H54 (cell line): ENCODE measurements at regions not wholly inside any gene's neighbourhood (a gene's known extent, or its start where the extent isn't known, plus 50 kb on each side); places are given as distances from the start of the nearest gene placed in this dataset.

Experiments
- DNase-seq: peaks from one replicate; pipeline ENCODE4 v3.0.0; 2011; ENCODE audit warnings: low spot score, mixed read lengths; ENCODE audit not compliant: insufficient read length
- FAIRE-seq: peaks from 3 replicates; lab custom pipeline; 2011; peaks lifted over from hg19 to GRCh38; lab: Jason Lieb, UNC
- POLR2A ChIP-seq: IDR thresholded peaks from 2 replicates; pipeline ENCODE4 v1.6.1; 2011; ENCODE audit warnings: low read depth, mild to moderate bottlenecking, low read length

DNA sequence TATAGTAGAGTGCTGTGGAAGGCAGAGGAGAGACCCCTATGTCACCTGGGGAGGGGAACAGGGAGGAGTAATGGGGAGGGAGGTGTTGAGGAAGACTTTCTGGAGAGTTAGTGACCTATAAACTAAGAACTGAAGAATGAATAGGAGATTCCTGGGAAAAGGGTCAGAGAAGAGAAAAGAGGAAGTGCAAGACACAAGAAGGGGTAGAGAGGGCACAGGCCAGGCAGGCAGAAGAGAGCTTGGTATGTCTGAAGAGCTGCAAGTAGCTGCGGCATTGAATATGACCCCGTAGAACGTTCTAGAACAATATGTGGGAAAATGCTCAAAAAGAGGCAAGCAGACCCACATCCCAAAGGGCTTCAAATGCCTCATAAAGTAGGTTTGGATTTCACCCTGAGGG lies 361.2 kb downstream of the PRDM2 start:
- no peak for TF ChIP-seq POLR2A

DNA sequence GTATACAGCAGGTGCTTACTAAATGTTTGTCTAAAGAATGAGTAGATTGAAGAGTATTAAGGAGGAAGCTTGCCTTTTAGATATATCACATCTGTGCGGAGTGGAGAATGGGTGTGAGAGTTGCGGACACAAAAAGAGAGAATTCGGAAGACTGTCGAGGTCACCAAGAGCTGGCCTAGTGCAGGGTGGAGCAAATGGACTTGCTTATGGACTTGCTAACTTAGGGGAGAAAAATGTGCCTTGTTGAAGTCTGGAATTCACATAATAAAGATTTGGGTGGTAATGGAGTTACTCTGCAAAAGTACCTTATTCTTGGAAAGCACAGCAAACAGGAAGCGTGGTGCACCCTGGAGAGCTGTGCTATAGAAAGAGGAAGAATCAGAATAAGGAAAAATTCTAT lies 361.7 kb downstream of the PRDM2 start:
- FAIRE-seq (no peak), DNase-seq (no peak)
- no peak for TF ChIP-seq POLR2A

More for the DNA sequence above, 361.2 kb downstream of the PRDM2 start:
- no peak for FAIRE-seq
- DNase-seq: no peak

DNA sequence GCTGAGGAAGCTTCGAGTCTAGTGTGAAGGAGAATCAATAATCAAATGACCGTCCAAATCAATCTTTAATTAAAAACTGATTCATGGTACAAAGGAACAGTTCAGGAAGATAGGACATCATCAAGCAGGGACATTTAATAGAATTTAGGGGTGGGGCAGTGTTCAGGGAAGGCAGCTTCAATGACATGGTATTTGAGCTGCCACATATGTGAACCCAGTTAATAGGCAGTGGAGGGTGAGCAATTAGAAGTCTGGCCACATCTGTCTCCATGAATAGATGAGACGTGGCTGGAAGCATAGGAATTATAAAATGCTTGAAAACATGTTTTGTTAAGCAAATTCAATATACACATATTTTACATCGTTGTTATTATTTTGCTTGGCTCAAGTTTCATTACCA lies 362.7 kb downstream of the PRDM2 start:
- no peak for FAIRE-seq
- TF ChIP-seq POLR2A: no peak

GRCh38 chr1:14064649-14065442 lies 364.9 kb downstream of the PRDM2 start:
- FAIRE-seq (no peak), DNase-seq (no peak)
- TF ChIP-seq POLR2A: no peak

More for the DNA sequence above, 362.7 kb downstream of the PRDM2 start:
- DNase-seq: no peak

DNA sequence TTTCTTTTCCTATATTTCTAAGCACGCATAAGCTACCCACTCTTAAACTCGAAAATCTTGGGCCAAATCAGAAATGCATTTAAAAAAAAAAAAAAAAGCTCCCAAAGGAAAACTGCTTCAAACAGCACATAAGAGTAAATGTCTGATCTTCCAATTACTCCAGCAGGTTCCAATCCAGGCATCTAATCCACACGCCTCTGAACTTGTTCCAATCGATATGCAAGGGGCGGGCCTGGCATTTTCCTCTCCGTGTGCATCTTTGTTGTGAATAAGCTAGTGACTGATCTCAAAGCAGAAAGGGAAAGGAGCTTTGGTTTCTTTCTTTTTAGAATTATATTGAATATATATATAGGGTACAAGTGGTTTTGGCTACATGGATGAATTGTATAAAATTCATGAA lies 365.5 kb downstream of the PRDM2 start:
- TF ChIP-seq POLR2A: no peak
- FAIRE-seq (no peak), DNase-seq (no peak)

DNA sequence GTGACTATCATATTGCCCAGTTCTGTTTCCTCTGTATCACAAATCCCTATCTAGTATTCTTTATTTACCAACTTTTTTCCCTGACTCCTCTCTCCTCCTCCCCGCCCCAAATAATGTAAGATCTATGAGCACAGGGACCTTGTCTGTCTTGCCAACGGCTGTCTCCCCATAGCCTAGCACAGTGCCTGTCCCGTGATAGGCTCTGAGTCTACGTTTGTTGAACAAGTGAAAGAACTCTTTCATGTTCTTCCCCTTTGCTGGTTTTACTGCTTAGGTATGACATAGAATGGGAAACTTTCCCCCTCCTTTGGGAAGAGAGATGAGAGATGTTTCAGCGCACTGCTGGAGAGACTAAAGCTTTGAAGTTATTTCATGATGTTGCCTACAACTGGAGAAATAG lies 367.0 kb downstream of the PRDM2 start:
- no peak for DNase-seq
- TF ChIP-seq POLR2A: no peak
- no peak for FAIRE-seq

DNA sequence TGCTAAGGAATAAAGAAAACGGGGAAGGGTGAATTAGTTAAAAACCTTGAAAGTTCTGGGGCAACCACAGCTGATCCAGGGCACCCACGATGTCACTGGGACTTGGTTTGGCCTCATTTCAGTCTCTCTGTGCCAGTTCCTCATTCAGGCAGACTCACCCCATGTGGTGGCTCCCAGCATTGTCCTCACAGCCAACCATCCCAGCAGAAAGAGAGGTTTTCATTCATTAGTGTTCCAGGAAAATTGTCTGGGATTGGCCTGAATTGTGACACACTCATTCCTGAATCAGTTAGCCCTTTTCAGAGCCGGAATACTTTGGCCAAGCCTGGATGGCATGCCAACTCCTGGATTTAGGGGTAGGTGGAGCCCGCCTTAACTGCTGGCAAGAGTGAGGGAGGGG lies 367.7 kb downstream of the PRDM2 start:
- FAIRE-seq: no peak
- TF ChIP-seq POLR2A: no peak
- no peak for DNase-seq

DNA sequence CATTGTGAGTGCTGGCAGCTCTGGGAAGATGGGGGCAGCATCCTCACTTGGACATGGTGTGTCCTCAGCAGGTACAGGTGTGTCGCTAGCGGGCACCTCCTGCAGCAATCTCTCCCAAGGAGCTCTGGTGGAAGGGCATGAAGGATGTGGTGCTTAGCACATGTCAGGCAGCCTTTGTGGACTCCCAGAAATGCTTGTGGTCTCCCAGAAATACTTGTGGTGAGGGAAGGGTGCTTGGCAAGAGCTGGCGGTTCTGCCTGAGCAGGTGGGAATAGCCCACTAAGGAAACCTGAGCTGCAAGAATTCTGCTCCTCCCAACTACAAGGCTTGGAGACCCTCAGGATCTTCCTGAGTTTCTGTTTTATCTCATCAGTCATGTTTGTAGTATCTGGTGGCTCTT lies 371.6 kb downstream of the PRDM2 start:
- TF ChIP-seq POLR2A: no peak
- FAIRE-seq: no peak
- no peak for DNase-seq

GRCh38 chr1:14080653-14081052 lies 380.7 kb downstream of the PRDM2 start:
- DNase-seq: no peak
- no peak for TF ChIP-seq POLR2A
- FAIRE-seq: no peak

- DNase-seq (no peak), FAIRE-seq (no peak)
- TF ChIP-seq POLR2A: no peak
Measured at GRCh38 chr1:14082331-14082730, 382.3 kb downstream of the PRDM2 start.

GRCh38 chr1:14083277-14083676 lies 383.3 kb downstream of the PRDM2 start:
- FAIRE-seq: no peak
- DNase-seq: no peak
- no peak for TF ChIP-seq POLR2A

- DNase-seq (no peak), FAIRE-seq (no peak)
- TF ChIP-seq POLR2A: no peak
Measured at GRCh38 chr1:14083706-14084105, 383.7 kb downstream of the PRDM2 start.

- DNase-seq (no peak), FAIRE-seq (no peak)
- TF ChIP-seq POLR2A: no peak
Measured at GRCh38 chr1:14090062-14090461, 390.1 kb downstream of the PRDM2 start.

DNA sequence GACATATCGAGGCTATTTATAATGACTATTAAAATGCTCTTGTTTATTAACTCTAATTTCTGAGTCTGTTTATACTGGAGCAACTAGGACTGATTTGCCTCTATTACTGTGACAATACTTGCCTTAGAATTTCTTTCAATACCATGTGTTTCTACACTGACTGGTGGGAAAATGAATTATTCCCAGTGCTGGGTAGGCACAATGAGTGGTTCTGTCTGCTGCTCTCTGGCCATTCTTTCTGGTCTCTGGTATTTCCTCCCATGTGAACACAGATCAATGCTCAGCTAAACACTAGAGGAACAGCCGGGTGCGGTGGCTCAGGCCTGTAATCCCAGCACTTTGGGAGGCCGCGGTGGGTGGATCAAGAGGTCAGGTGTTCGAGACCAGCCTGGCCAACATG lies 390.5 kb downstream of the PRDM2 start:
- DNase-seq (no peak), FAIRE-seq (no peak)
- TF ChIP-seq POLR2A: no peak
